ENCODE measurements at regions not wholly inside any gene's neighbourhood (a gene's known extent, or its start where the extent isn't known, plus 50 kb on each side); places are given as distances from the start of the nearest gene placed in this dataset.

DNA sequence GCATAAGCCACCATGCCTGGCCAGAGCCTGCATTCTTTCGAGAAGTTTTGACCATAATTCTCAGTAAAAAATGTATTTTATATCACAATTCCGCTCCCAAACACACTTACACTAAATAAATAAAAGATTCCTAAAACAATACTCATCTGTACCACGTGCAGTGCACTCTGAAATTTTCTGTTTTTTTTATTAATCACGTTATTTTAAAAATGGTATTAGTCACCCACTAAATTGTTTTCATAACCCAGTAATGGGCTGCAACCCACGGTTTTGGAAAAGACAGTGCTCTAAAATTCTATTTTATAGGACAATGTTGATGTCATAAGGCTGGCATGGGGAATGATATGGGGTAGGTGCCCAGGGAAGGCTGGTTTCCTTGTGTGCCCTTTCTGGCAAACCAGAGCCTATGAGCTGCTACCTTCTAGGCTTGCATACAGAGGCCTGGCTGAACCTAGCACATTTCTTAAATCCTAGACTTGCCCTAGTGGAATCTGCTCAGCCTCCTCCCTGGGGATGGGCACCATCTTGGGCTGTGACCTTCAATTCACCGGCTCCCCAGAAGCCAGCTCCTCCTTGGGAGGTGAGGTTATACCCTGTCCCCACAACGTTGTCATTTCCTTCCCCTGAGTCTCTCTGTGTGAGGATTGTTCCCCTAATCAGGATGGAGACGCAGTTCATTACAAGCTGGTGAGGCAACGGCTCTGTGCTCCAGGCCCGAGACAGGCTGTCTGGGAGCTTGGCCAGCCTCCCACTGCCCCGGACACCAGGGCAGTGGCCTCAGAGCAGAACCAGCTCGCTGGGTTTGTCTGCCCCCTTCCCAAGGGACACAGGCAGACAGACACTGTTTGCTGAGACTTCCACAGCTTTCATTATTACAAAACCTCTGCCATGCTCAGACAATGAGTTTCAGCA lies 116.5 kb upstream of the NAV2 start:
- DNase-seq (ENCODE audit: low read depth, low spot score), result peak; percentile 85

DNA sequence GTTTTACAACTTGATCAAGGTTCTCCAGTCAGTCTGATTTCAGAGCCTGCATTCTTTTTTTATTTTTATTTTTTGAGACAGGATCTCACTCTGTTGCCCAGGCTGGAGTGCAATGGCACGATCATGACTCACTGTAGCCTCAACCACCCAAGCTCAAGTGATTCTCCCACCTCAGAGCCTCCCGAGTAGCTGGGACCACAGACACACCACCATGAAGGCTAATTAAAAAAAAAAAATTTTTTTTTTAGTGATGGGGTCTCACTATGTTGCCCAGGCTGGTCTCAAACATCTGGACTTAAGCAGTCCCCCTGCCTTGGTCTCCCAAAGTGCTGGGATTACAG lies 117.2 kb upstream of the NAV2 start:
- DNase-seq (ENCODE audit: low read depth, low spot score), result no peak

DNA sequence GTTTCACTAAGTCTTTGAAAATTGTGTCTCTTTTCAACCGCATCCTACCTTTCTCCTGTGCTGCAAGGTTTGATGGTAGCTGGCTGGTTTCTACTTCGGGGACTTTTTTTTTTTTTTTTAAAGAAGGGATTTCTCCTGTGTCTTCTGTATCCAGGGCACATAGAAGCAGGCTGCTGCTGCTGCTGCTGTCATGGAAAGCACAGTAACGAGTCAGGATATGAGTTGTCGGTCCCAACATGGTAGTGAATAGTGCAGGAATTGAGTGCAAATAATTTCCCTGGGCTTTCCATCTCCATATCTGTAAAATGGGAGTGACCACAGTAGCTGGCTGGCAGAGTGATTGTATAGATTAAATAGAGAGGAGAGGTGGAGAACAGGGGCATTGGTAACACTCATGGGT lies 118.3 kb upstream of the NAV2 start:
- DNase-seq (ENCODE audit: low read depth, low spot score), result no peak

DNA sequence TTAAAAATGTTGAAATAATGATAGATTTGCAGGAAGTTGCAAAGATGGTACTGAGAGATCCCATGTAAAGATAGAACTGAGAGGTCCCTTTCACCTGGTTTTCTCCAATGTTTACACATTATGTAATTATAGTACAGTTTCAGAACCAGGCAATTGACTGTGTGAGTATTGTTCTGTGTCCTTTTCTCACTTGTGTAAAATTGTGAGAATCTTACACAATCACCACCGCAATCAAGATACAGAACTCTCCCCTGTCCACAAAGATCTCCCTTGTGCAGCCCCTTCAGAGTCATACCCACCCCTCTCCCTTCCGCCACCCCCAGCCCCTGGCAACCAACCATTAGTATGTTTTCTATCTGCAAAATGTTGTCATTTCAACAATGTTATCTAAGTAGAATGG lies 119.8 kb upstream of the NAV2 start:
- DNase-seq (ENCODE audit: low read depth, low spot score), result no peak

DNA sequence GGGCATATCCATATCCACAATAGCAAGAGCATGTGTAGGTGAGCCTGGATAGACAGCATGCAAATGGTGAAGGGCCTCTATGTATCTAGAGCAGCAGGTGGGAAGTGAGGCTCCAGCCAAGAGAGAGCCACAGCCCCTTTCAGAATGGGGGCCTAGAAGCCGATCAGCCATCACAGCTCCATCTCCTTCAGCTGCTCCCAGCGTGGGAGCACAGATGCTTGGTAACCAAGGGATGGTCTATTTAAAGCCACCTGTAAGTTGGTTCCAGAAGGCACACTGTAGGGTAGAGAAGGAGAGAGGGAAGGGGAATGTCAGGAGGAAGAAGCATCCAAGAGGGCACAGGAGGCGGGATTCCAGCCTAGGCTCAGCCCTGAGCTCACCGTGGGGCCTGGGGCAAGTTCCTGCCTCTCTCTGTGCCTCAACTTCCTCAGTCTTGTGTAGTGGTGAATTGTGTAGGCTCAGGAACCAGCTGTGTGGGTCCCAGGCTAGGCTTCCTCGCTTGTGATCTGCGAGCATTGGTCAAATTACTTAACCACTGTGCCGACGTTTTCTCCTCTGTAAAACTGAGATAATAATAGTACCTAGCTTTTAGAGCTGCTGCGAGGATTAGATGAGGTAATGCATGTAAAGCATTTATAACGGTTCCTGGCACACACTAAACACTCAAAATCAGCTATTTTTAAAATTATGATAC lies 122.9 kb upstream of the NAV2 start:
- no peak for DNase-seq (ENCODE audit: low read depth, low spot score)

DNA sequence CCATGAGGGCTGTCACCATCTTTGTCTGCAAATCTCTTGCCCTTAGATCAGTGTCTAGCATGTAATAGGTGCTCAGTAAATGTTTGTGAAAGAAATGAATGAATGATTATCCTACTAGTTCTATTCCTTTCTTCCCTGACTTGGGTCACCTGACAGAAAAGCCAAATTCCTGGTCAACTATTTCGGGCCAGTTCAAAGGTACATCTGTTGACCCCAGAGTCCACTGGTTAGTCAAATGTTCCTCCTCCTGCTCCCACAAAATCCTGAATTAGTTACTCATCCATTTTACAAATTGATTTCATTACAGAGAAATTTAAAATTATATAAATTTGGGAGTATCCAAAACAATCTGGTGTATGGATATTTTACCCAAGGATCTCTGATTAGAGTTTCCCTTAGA lies 124.7 kb upstream of the NAV2 start:
- DNase-seq (ENCODE audit: low read depth, low spot score), result no peak

DNA sequence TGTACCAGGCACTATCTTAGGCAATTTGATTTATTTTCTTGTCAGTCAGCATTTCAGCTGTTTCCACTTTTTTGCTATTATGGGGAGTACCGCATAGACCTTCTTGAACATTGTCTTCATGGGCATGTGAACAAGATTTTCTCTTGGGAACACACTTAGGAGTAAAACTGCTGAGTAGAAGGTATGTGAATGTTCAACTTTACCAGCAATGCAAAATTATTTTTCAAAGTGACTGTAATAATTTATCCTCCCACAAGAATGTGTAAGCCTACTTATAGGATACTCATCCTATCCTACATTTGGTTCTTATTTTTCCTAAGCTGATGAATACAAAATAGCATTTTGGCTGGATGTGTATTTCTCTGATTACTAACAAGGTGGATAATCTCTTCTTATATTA lies 132.0 kb upstream of the NAV2 start:
- DNase-seq (ENCODE audit: low read depth, low spot score), result no peak

DNA sequence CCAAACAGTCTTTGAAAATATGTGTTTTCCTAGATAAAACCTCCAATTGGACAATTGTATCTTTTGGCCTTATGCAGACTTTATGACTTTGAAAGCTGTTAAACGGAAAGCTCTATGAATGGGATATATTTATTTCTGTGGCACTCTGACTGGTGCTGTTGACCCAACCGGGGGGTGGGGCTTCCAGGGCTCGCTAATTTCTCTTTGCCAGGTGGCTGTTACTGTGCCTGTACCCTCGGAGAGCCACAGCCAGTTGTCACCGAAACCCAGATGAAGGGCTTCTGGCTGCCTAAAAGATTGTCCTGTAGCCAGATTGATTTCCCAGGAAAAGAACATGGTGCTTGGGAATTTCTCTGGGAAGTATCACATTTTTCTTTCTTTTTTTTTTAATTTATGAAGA lies 132.7 kb upstream of the NAV2 start:
- DNase-seq (ENCODE audit: low read depth, low spot score), result no peak

DNA sequence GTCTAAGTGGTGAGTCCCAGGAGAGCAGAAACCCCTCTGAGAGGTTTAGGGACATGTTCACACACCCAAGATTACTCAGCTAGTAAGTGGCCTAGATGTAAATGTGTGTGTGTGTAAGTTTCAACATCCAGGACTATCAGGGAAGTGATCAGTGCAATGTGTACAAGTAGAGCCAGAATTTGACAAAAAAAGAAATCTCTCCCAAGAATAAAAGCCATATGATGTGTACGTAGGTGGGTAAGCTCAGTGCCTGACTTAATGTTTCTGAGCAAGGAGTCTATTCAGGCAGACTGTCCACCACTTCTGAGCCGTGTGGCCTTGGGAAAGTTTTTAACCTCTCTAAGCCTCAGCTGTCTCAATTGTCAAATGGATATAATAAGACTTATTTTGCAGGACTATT lies 133.8 kb upstream of the NAV2 start:
- DNase-seq (ENCODE audit: low read depth, low spot score), result no peak

DNA sequence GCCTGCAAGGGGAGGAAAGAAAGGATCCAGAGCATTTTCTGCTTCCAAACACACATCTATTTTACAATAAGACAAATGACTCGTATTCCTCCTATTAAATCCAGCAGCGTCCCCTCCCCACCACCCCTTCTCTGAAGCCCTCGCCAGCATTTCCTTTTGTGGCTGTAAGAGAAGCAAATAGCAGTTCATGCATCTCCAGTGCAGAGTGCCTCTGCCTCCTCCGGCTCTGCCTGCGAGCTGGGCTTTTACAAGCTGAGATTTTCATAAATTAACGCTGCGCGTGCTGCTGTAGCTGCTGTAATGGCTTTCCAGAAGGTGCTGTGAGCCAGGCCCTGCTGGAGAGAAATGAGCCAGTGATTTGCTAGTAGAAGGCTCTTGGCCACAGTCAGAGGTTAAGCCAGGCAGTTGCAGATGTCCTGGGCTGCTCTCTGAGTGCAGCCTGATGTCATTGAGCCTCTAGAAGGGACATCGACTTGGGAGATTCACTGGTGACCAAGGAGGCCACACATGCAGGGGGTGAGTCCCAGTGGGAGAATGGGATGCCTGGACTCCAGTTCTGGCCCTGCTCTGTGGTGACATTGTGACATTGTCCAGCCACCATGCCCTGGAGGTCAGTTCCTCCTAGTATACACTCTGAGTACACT lies 134.5 kb upstream of the NAV2 start:
- DNase-seq (ENCODE audit: low read depth, low spot score), result peak; percentile 83

DNA sequence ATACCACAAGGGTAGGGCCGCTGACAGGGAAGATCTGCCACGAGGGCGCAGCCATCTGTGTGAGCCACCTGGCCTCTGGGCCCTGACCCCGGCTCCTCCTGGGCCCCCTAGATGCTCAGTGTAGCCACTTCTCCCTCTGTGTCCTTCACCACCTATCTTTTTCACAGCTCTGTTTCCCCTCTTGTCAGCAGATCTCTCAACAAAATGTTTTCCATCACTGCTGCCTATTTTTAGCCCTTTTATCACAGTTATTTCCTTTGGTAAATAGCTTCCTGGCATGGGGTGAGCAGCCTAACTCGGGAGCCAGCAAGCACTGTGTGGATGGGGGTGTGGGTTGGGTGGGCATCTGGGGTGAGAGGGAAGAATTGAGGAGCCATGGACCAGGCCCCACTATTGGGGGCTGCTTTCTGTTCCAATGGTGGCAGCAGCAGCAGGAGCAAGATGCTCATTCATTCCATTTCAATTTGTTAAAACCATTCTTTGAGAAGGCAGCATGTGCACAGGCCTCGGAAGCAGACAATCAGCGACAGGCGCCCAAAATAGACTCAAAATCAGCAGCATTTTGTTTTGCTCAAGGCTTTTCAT lies 135.2 kb upstream of the NAV2 start:
- peak; percentile 45 for DNase-seq (ENCODE audit: low read depth, low spot score)

DNA sequence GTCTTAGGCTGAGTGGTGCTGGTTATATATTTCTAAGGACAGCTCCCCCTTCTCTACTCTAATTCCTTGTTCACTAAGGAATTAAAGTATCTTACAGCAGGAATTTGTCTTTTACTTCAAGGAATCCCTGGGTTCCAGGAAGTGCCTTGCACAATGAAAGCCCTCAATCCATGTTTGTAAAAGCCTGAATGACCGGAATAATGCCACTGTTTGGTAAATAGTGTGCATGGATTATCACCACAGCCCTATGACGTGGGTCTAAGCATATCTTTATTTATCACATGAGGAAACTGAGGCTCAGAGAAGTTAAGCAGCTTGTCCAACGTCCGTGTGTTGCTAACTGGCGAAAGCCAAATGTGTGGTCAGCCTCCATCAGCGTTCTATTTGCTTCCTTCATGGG lies 135.7 kb upstream of the NAV2 start:
- no peak for DNase-seq (ENCODE audit: low read depth, low spot score)

DNA sequence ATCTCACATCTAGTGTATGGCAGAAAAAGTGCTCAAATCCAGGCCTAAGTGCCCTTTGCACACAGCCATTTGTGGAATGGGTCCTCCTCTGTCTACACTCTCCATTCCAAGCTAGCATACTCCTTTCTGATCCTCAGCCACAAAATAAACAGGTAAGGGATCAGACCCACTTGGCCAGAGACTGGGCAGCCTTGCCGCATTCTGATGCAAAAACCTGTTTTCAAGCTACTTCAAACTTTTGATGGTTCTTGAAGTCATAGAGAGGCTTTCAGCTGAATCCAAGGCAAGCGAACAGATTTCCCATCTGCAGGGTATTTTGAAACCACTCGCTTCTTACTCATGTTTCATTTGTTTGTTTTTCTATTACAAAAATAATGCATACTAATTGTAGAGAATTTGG lies 136.6 kb upstream of the NAV2 start:
- DNase-seq (ENCODE audit: low read depth, low spot score), result no peak

DNA sequence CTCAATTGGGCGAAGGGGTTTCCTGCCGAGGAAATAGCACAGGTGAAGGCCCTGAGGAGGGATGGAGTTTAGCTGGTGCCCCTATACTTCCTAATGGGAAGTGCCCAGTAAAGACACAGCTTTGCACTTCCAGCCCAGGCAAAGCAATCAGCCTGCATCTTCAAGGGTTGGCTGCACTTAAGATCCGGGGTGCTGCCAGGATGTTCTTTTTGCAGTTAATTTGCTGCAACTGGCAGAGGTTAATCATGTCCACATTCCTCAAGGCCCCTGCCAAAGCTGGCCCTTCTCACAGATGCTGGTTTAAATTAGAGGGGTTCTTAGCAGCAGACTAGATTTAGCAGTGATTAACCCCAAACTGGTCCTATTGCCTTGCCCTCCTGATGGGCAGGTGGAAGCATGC lies 137.7 kb upstream of the NAV2 start:
- DNase-seq (ENCODE audit: low read depth, low spot score), result no peak

DNA sequence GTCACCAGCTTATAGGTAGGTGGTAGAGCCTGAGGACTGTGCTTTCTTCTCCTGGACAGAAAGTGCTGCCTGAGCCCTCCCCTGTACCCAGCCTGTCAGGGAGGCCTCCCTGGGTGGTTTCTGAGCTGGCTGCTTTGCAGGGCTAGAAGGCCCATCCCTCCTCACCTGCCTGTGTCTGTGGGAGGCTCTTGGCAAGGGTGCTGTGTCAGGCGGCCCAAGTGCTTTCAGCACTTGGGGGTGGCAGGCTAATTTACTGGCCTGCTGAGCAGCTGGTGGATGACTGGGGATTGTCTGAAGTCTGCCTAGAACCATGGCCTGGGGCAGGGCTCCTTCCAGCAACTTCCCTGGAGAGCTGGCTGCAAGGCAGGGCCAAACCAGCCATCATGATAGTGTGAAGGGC lies 139.0 kb upstream of the NAV2 start:
- DNase-seq (ENCODE audit: low read depth, low spot score), result no peak

DNA sequence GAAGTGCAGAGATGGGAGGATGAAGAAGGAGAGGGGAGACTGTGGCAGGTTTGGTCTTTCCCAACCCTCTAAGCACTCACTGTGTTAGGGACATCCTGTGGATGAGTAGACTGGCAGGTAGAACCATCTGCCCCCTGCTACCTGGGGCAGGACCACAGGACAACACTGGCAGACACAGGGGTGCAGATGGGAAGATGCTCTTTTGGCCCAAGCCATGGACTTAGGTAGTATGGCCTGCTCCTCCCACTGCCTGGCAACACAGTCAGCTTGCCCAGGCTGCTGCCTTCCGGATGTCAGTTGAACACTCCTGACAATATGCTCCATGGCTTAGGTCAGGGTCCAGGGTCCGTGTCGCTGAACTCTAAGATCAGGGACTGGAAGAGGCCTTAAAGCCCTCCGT lies 140.7 kb upstream of the NAV2 start:
- DNase-seq (ENCODE audit: low read depth, low spot score), result no peak

DNA sequence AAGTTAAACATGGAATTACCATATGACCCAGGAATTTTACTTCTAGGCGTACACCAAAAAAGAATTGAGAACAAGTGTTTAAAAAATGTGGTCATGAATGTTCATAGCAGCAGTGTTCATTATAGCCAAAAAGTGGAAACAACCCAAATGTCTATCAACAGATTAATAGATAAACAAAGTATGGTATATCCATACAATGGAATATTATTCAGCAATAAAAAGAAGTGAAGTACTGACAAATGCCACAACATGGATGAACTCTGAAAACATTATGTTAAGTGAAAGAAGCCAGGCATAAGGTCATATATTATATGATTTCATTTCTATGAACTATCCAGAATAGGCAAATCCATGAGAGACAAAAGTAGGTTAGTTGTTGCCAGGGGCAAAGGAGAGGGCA lies 141.7 kb upstream of the NAV2 start:
- no peak for DNase-seq (ENCODE audit: low read depth, low spot score)

DNA sequence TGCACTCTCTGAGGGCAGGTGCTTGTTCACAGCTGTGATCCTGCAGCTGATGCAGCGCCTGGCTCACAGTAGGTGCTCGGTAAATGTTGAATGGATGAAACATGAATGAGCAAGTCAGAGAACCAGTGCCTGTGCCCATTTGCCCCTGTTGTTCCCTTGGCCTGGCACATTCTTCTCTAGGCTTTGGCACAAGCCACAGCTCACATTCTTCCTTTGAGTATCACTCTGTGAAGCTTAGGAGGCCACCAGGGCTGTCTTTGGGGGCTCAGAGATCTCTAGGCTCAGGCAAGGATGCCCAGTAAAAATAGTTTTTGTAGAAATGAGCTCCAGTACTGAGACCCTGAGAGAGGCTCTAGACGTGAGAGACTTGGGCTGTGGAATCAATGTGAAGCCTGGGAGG lies 144.6 kb upstream of the NAV2 start:
- no peak for DNase-seq (ENCODE audit: low read depth, low spot score)

DNA sequence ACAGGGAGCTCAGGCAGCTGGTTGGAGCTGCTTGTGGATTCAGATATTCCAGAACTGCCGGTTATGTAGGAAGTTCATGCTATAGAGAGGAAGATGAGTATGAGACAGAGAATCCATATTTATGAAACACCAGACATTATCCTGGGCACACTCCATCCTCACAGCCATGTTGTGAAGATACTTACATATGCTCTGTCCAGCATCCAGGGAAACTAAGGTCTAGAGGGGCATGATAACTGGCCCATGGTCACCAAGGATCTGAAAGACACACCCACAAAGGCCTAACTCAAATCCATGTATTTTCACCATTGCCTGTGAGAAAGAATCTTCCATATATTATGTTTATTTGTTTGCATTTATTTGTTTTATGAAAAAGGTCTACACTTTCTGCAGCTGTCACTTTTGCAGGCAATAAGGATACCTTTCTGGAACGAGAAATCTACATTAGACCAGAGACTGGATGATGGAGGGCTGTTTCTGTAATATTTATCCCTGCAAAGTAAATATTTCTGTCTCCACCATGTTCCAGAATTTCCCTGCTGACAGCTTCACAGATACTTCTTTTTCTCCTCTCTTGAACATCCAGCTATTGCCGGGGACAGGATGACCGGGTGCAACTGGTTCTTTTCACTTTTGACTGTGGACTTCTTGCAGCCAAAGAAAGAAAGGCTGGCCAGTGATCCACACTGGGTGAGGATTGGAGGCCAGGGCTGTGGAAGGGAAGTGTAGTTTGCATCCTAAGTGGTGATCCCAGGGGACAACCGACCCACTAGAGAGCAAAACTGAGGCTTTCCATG lies 145.9 kb upstream of the NAV2 start:
- DNase-seq (ENCODE audit: low read depth, low spot score), result no peak

DNA sequence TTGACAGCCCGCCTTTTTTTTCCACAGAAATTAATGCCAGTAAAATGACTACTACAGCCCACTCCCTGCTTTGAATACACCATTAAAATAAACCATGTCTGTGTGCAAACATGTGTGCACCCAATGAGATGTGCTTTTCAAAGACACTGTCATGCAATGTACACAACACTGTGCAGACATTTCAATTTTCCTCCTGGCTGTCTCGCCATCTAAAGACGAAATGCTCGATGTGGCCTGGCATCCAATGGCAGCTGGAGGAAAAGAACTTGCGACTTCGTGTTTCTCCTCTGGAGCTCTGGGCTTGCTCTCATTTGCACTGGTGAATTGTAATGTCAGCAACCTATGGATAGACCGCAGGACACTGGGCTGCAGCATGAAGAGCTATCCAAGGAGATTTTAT lies 147.0 kb upstream of the NAV2 start:
- DNase-seq (ENCODE audit: low read depth, low spot score), result no peak

DNA sequence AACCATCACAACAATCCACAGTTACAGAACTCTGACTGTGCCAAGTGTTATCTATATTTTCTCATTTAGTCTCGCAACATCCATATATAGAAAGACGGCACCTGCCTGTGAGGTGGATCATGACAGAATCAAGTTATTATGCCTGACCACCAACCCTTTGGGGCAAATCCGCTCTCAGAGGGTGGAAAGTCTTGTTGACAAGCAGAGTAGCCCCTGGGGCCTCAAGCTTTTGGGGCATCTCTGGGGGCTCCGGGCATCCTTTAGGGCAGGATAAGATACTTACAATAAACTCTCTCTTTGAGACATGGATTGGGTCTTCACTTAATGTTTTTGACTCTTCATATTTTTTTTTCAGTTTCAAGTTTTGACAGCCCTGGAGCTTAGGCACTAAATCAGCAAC lies 150.5 kb upstream of the NAV2 start:
- DNase-seq (ENCODE audit: low read depth, low spot score), result no peak

DNA sequence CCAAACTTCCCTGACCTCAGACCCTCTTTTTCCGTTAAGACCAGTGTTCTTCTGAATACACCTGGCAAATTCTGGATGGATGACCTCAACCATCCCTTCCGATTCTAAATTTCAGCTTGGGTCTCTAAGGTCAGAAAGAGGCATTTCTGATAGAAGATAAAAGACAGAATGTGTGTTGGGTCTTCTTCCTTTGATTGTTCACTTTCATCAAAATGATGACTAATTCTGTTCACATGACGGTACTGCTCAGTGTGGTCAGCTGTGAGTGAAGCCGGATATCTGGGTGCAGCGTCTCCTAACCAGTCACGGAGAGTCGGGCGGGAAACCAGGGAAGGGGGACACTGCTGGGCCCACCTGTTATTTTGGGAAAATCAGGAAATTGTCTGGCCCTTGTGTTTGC lies 151.6 kb upstream of the NAV2 start:
- no peak for DNase-seq (ENCODE audit: low read depth, low spot score)

All from astrocyte of the hippocampus (primary cell).